ENCODE measurements at regions not wholly inside any gene's neighbourhood (a gene's known extent, or its start where the extent isn't known, plus 50 kb on each side); places are given as distances from the start of the nearest gene placed in this dataset.

- DNase-seq (no peak), ATAC-seq (no peak)
- in situ Hi-C loops (cut with MboI; ENCODE audit: low sequenced_read_pairs in 4 of 4) (no loop called here), intact Hi-C loops (cut with DNase I; ENCODE audit: low total_unique reads) (no loop called here)
- Histone ChIP-seq H3K36me3 (no peaks in the 10 kb centered on the region), H3K27ac (no peak overlapping the region), H3K9me3 (no peaks in the 10 kb centered on the region), H3K4me3 (no peak overlapping the region), H3K27me3 (peaks cover 0 to 2% (median 0%) of the 10 kb centered on the region in 3 donors), H3K4me1 (no peaks in the 10 kb centered on the region)
- no peak for TF ChIP-seq CTCF (IDR thresholded peaks at IDR 0.05 in 4 of 5, conservative IDR thresholded peaks at IDR 0.05 in 1 of 5)
- TF ChIP-seq POLR2A (IDR thresholded peaks at IDR 0.05) = no peak
Measured at GRCh38 chr16:9308356-9308801, 216.9 kb downstream of the HAPSTR1 start.

- no peak for TF ChIP-seq POLR2A (IDR thresholded peaks at IDR 0.05)
- no peak for TF ChIP-seq CTCF (IDR thresholded peaks at IDR 0.05 in 4 of 5, conservative IDR thresholded peaks at IDR 0.05 in 1 of 5)
- intact Hi-C loops (cut with DNase I; ENCODE audit: low total_unique reads) (no loop called here), in situ Hi-C loops (cut with MboI; ENCODE audit: low sequenced_read_pairs in 4 of 4) (no loop called here)
- Histone ChIP-seq H3K27me3 (peaks cover 0 to 2% (median 0%) of the 10 kb centered on the region in 3 donors), H3K27ac (no peak overlapping the region), H3K9me3 (no peaks in the 10 kb centered on the region), H3K4me1 (no peaks in the 10 kb centered on the region), H3K4me3 (no peak overlapping the region), H3K36me3 (no peaks in the 10 kb centered on the region)
- DNase-seq (no peak), ATAC-seq (no peak)
Measured at GRCh38 chr16:9308850-9309249, 217.4 kb downstream of the HAPSTR1 start.

- Histone ChIP-seq H3K27me3 (peaks cover 0 to 2% (median 0%) of the 10 kb centered on the region in 3 donors), H3K36me3 (no peaks in the 10 kb centered on the region), H3K4me1 (no peaks in the 10 kb centered on the region), H3K4me3 (no peak overlapping the region), H3K9me3 (no peaks in the 10 kb centered on the region), H3K27ac (no peak overlapping the region)
- ATAC-seq (no peak), DNase-seq (no peak)
- in situ Hi-C loops (cut with MboI; ENCODE audit: low sequenced_read_pairs in 4 of 4) = no loop called here
- intact Hi-C loops (cut with DNase I; ENCODE audit: low total_unique reads) = no loop called here
- TF ChIP-seq POLR2A (IDR thresholded peaks at IDR 0.05) (no peak), CTCF (IDR thresholded peaks at IDR 0.05 in 4 of 5, conservative IDR thresholded peaks at IDR 0.05 in 1 of 5) (no peak)
Measured at GRCh38 chr16:9309844-9310243, 218.4 kb downstream of the HAPSTR1 start.

GRCh38 chr16:9311303-9311954, 220.0 kb downstream of the HAPSTR1 start:
- DNase-seq = no peak
- Histone ChIP-seq H3K27ac (no peak overlapping the region), H3K36me3 (no peaks in the 10 kb centered on the region), H3K4me1 (no peaks in the 10 kb centered on the region), H3K4me3 (no peak overlapping the region), H3K27me3 (peaks cover 0 to 2% (median 0%) of the 10 kb centered on the region in 3 donors), H3K9me3 (no peaks in the 10 kb centered on the region)
- ATAC-seq = no peak
- intact Hi-C loops (cut with DNase I; ENCODE audit: low total_unique reads) = no loop called here
- TF ChIP-seq POLR2A (IDR thresholded peaks at IDR 0.05) (no peak), CTCF (IDR thresholded peaks at IDR 0.05 in 4 of 5, conservative IDR thresholded peaks at IDR 0.05 in 1 of 5) (no peak)
- in situ Hi-C loops (cut with MboI; ENCODE audit: low sequenced_read_pairs in 4 of 4) = no loop called here

- in situ Hi-C loops (cut with MboI; ENCODE audit: low sequenced_read_pairs in 4 of 4) = no loop called here
Measured at GRCh38 chr16:9316008-9316407, 224.6 kb downstream of the HAPSTR1 start.

More at GRCh38 chr16:9316008-9316407, 224.6 kb downstream of the HAPSTR1 start:
- H3K36me3 ChIP-seq = no peaks in the 10 kb centered on the region
- intact Hi-C loops (cut with DNase I; ENCODE audit: low total_unique reads) = no loop called here
- H3K27ac ChIP-seq = no peak overlapping the region
- no peak overlapping the region for H3K4me3 ChIP-seq
- no peaks in the 10 kb centered on the region for H3K27me3 ChIP-seq
- no peaks in the 10 kb centered on the region for H3K9me3 ChIP-seq
- no peak for ATAC-seq
- DNase-seq = no peak
- TF ChIP-seq POLR2A (IDR thresholded peaks at IDR 0.05) (no peak), CTCF (IDR thresholded peaks at IDR 0.05 in 4 of 5, conservative IDR thresholded peaks at IDR 0.05 in 1 of 5) (no peak)
- no peaks in the 10 kb centered on the region for H3K4me1 ChIP-seq
